ENCODE measurements at regions not wholly inside any gene's neighbourhood (a gene's known extent, or its start where the extent isn't known, plus 50 kb on each side); places are given as distances from the start of the nearest gene placed in this dataset.

GRCh38 chr14:49946320-49947141 lies 53.6 kb downstream of the ARF6 start:
- Histone ChIP-seq H3K27me3 (replicated peaks; ENCODE audit: insufficient read depth, low read depth, low read length, poor library complexity) (no peaks in the 10 kb centered on the region), H3K4me3 (ENCODE audit: low read depth, low read length, poor library complexity, severe bottlenecking) (peak overlapping the region; percentile 3), H3K9me3 (ENCODE audit: low read depth, low read length, poor library complexity, severe bottlenecking) (no peaks in the 10 kb centered on the region), H3K36me3 (ENCODE audit: insufficient read depth, low read length, poor library complexity, severe bottlenecking) (no peaks in the 10 kb centered on the region), H3K27ac (ENCODE audit: low read depth, low read length, poor library complexity, severe bottlenecking) (peak overlapping the region; percentile 51), H3K4me1 (ENCODE audit: insufficient read depth, low read length, poor library complexity, severe bottlenecking) (peaks cover 44% of the 10 kb centered on the region)
- no TSS peak for BruUV-seq (replicated peaks)
- intact Hi-C loops (cut with micrococcal nuclease; ENCODE audit: unreplicated experiment) = loop anchor here (1.0 to 2.0 kb wide), 2 partner anchors 54 to 115 kb away; partner anchors contain the start of gene ARF6
- TF ChIP-seq CTCF (conservative IDR thresholded peaks at IDR 0.05; ENCODE audit: low read depth, low read length) (no peak), EZH2 (IDR thresholded peaks at IDR 0.05; ENCODE audit: borderline replicate concordance, low read depth, low read length, poor library complexity, severe bottlenecking) (no peak)
- ChIA-PET CTCF (no interaction called here), POLR2A (ENCODE audit: low non-redundant PET) (interaction anchor here (0.6 kb wide), 1 partner anchor 83 kb away, joined by 24 read pairs; no protein-coding TSS in a partner anchor)
- DNase-seq (ENCODE audit: low spot score) = peak; percentile 94

- BruUV-seq (replicated peaks) = no TSS peak
- Histone ChIP-seq H3K9me3 (ENCODE audit: low read depth, low read length, poor library complexity, severe bottlenecking) (no peaks in the 10 kb centered on the region), H3K27ac (ENCODE audit: low read depth, low read length, poor library complexity, severe bottlenecking) (peak overlapping the region; percentile 51), H3K4me1 (ENCODE audit: insufficient read depth, low read length, poor library complexity, severe bottlenecking) (peaks cover 44% of the 10 kb centered on the region), H3K4me3 (ENCODE audit: low read depth, low read length, poor library complexity, severe bottlenecking) (no peak overlapping the region), H3K27me3 (replicated peaks; ENCODE audit: insufficient read depth, low read depth, low read length, poor library complexity) (no peaks in the 10 kb centered on the region), H3K36me3 (ENCODE audit: insufficient read depth, low read length, poor library complexity, severe bottlenecking) (no peaks in the 10 kb centered on the region)
- ChIA-PET POLR2A (ENCODE audit: low non-redundant PET) (no interaction called here), CTCF (interaction anchor here (0.5 kb wide), 1 partner anchor 13 kb away, joined by 6 read pairs; no protein-coding TSS in a partner anchor)
- intact Hi-C loops (cut with micrococcal nuclease; ENCODE audit: unreplicated experiment) = loop anchor here (2.0 kb wide), 1 partner anchor 55 kb away; the partner anchor contains the start of gene ARF6
- no peak for DNase-seq (ENCODE audit: low spot score)
- no peak for TF ChIP-seq EZH2 (IDR thresholded peaks at IDR 0.05; ENCODE audit: borderline replicate concordance, low read depth, low read length, poor library complexity, severe bottlenecking)
These were observed 54.6 kb downstream of the ARF6 start for GRCh38 chr14:49947506-49947905.

- no peaks in the 10 kb centered on the region for H3K27me3 ChIP-seq (replicated peaks; ENCODE audit: insufficient read depth, low read depth, low read length, poor library complexity)
- no peaks in the 10 kb centered on the region for H3K36me3 ChIP-seq (ENCODE audit: insufficient read depth, low read length, poor library complexity, severe bottlenecking)
- TF ChIP-seq EZH2 (IDR thresholded peaks at IDR 0.05; ENCODE audit: borderline replicate concordance, low read depth, low read length, poor library complexity, severe bottlenecking) (no peak), CTCF (conservative IDR thresholded peaks at IDR 0.05; ENCODE audit: low read depth, low read length) (no peak)
- CTCF ChIA-PET = no interaction called here
- peak; percentile 71 for DNase-seq (ENCODE audit: low spot score)
- no peak overlapping the region for H3K4me3 ChIP-seq (ENCODE audit: low read depth, low read length, poor library complexity, severe bottlenecking)
- H3K27ac ChIP-seq (ENCODE audit: low read depth, low read length, poor library complexity, severe bottlenecking) = no peak overlapping the region
- H3K4me1 ChIP-seq (ENCODE audit: insufficient read depth, low read length, poor library complexity, severe bottlenecking) = peaks cover 38% of the 10 kb centered on the region
- intact Hi-C loops (cut with micrococcal nuclease; ENCODE audit: unreplicated experiment) = no loop called here
- BruUV-seq (replicated peaks) = no TSS peak
- POLR2A ChIA-PET (ENCODE audit: low non-redundant PET) = no interaction called here
- H3K9me3 ChIP-seq (ENCODE audit: low read depth, low read length, poor library complexity, severe bottlenecking) = no peaks in the 10 kb centered on the region
These were observed 57.7 kb downstream of the ARF6 start for GRCh38 chr14:49950275-49951228.

All from A673 (cell line).